SK-N-SH (cell line): ENCODE measurements at regions not wholly inside any gene's neighbourhood (a gene's known extent, or its start where the extent isn't known, plus 50 kb on each side); places are given as distances from the start of the nearest gene placed in this dataset.

Source experiments
- CTCF ChIA-PET: fragments of 300-600, 350-600 bp; formaldehyde crosslinking; extraction: SDS; loops from one replicate; lab custom pipeline; 2021; lab: Yijun Ruan, JAX
- POLR2A ChIA-PET: fragments of 350-600 bp; sonication (Branson Sonifier 250); formaldehyde crosslinking; extraction: SDS; loops from one replicate; lab custom pipeline; 2020; ENCODE audit warnings: antibody characterized with exemption, inconsistent platforms; lab: Yijun Ruan, JAX
- DNase-seq: peaks from one replicate; pipeline ENCODE4 v3.0.0; 2012
- H2AFZ ChIP-seq: fragments of 200-600 bp; sonication (generic); 2 replicates; pipeline ENCODE4 v1.8.1; 2016; ENCODE audit warnings: antibody characterized with exemption, mild to moderate bottlenecking, low read depth
- H3F3A ChIP-seq: fragments of 200-600 bp; sonication (generic); replicated peaks from 2 replicates; pipeline ENCODE3; 2016; ENCODE audit warnings: antibody characterized with exemption, mild to moderate bottlenecking; ENCODE audit not compliant: insufficient read depth
- H3K27ac ChIP-seq, 2 experiments: fragments of 200-500 bp in 1 of 2; fragments of 200-600 bp in 1 of 2; sonication (Bioruptor generic) in 1 of 2; sonication (generic), shearing (Covaris generic) in 1 of 2; 2 replicates each; pipeline versions ENCODE4 v1.5.1 to v1.6.1; 2014 to 2016; ENCODE audit warnings: low read depth in 2 of 2, inconsistent platforms in 1 of 2, low read length in 1 of 2, mild to moderate bottlenecking in 1 of 2, mixed read lengths in 1 of 2
- H3K27me3 ChIP-seq: fragments of 200-600 bp; sonication (generic), shearing (Covaris generic); 2 replicates; pipeline ENCODE4 v1.6.1; 2016; ENCODE audit warnings: mixed run types; ENCODE audit not compliant: insufficient read depth
- H3K36me3 ChIP-seq, 2 experiments: fragments of 200-500 bp in 1 of 2; fragments of 200-600 bp in 1 of 2; sonication (Bioruptor generic) in 1 of 2; sonication (generic) in 1 of 2; replicated peaks in 1 of 2; 2 replicates each; pipeline versions ENCODE3 to v1.5.1; 2014 to 2016; ENCODE audit warnings: low read length in 1 of 2, mild to moderate bottlenecking in 1 of 2; ENCODE audit not compliant: insufficient read depth in 2 of 2, control insufficient read depth in 1 of 2
- H3K4me1 ChIP-seq, 2 experiments: fragments of 200-500 bp in 1 of 2; fragments of 200-600 bp in 1 of 2; sonication (Bioruptor generic) in 1 of 2; sonication (generic), shearing (Covaris generic) in 1 of 2; 2 replicates each; pipeline versions ENCODE4 v1.5.1 to v1.6.1; 2014 to 2016; ENCODE audit warnings: low read depth in 1 of 2, low read length in 1 of 2, mixed run types in 1 of 2; ENCODE audit not compliant: insufficient read depth in 2 of 2, control insufficient read depth in 1 of 2
- H3K4me2 ChIP-seq: fragments of 200-600 bp; sonication (generic), shearing (Covaris generic); 2 replicates; pipeline ENCODE4 v1.6.1; 2017; ENCODE audit warnings: mixed run types
- H3K4me3 ChIP-seq, 2 experiments: fragments of 200-500 bp in 1 of 2; fragments of 200-600 bp in 1 of 2; sonication (Bioruptor generic) in 1 of 2; sonication (generic), shearing (Covaris generic) in 1 of 2; 2 replicates each; pipeline versions ENCODE4 v1.5.1 to v1.8.1; 2014 to 2016; ENCODE audit warnings: low read depth in 2 of 2, inconsistent platforms in 1 of 2, low read length in 1 of 2, mild to moderate bottlenecking in 1 of 2, mixed read lengths in 1 of 2, moderate library complexity in 1 of 2
- H3K79me2 ChIP-seq: fragments of 200-600 bp; sonication (generic); 2 replicates; pipeline ENCODE4 v1.8.1; 2017; ENCODE audit warnings: mild to moderate bottlenecking; ENCODE audit not compliant: insufficient read depth
- H3K9ac ChIP-seq: fragments of 200-600 bp; sonication (generic); 2 replicates; pipeline ENCODE4 v1.6.1; 2017; ENCODE audit warnings: mixed run types
- H3K9me2 ChIP-seq: fragments of 200-600 bp; sonication (generic); 2 replicates; pipeline ENCODE4 v1.6.1; 2017; ENCODE audit warnings: mixed run types
- H3K9me3 ChIP-seq: fragments of 200-600 bp; sonication (generic); 2 replicates; pipeline ENCODE4 v1.6.1; 2017; ENCODE audit warnings: mixed run types, mild to moderate bottlenecking, moderate library complexity
- H4K20me1 ChIP-seq: fragments of 200-600 bp; sonication (generic); 2 replicates; pipeline ENCODE4 v1.6.1; 2017; ENCODE audit warnings: mild to moderate bottlenecking, mixed run types; ENCODE audit not compliant: insufficient read depth
- FOXJ3 ChIP-seq: sonication (generic); formaldehyde crosslinking; IDR thresholded peaks from 2 replicates; pipeline ENCODE4 v1.5.1; 2020; ENCODE audit warnings: mild to moderate bottlenecking, missing genetic modification reagents
- IRF3 ChIP-seq: fragments of 150-350 bp; IDR thresholded peaks from 2 replicates; pipeline ENCODE4 v1.6.1; 2016; ENCODE audit warnings: mild to moderate bottlenecking, low read depth, low read length
- MAX ChIP-seq: IDR thresholded peaks from 2 replicates; pipeline ENCODE4 v1.4.0; 2012; ENCODE audit warnings: low read depth
- NFIC ChIP-seq: IDR thresholded peaks from 2 replicates; pipeline ENCODE4 v1.4.0; 2012; ENCODE audit warnings: borderline replicate concordance
- PBX3 ChIP-seq: IDR thresholded peaks from 2 replicates; pipeline ENCODE4; 2012
- RCOR1 ChIP-seq: fragments of 150-350 bp; IDR thresholded peaks from 2 replicates; pipeline ENCODE4 v1.6.1; 2017; ENCODE audit warnings: antibody characterized with exemption, low read length
- SMC3 ChIP-seq: IDR thresholded peaks from 2 replicates; pipeline ENCODE4 v1.6.1; 2012; ENCODE audit warnings: low read depth, low read length, improper control_type of control experiment
- USF1 ChIP-seq: IDR thresholded peaks from 2 replicates; pipeline ENCODE4 v1.4.0; 2012; ENCODE audit warnings: low read depth, borderline replicate concordance
- WGBS: methylation state at CpG from one replicate; pipeline ENCODE4 v1.1.6; 2017; ENCODE audit warnings: low lambda C conversion rate; 5-methylcytosine and 5-hydroxymethylcytosine counted together

- no peak overlapping the region for H3K4me3 ChIP-seq
- no peaks in the 10 kb centered on the region for H3K79me2 ChIP-seq
- DNase-seq, result no peak
- H3K4me2 ChIP-seq, result no peak overlapping the region
- 0% methylated on average over 2 of the region's 2 CpGs for WGBS
- ChIA-PET CTCF (interaction anchor here (0.9 kb wide), 1 partner anchor 617 kb away, joined by 3 read pairs; no protein-coding TSS in a partner anchor), POLR2A (no interaction called here)
- H3K27me3 ChIP-seq, result peaks cover 8% of the 10 kb centered on the region; the same call in 1 of the 2 replicates
- no peak overlapping the region for H2AFZ ChIP-seq
- no peaks in the 10 kb centered on the region for H4K20me1 ChIP-seq
- no peaks in the 10 kb centered on the region; a peak in 1 of 4 replicates for H3K4me1 ChIP-seq
- no peaks in the 10 kb centered on the region for H3K9me3 ChIP-seq
- H3K9me2 ChIP-seq, result no peaks in the 10 kb centered on the region
- no peaks in the 10 kb centered on the region for H3K36me3 ChIP-seq
- H3F3A ChIP-seq, result no peaks in the 10 kb centered on the region
- no peak overlapping the region for H3K9ac ChIP-seq
- no peak overlapping the region for H3K27ac ChIP-seq
- TF ChIP-seq SMC3 (no peak), USF1 (no peak), NFIC (no peak)
These were observed 86.6 kb downstream of the XIST start for GRCh38 chrX:73765776-73766430.

- H3K79me2 ChIP-seq, result no peaks in the 10 kb centered on the region
- H3F3A ChIP-seq, result no peaks in the 10 kb centered on the region
- TF ChIP-seq RCOR1, result no peak
- TF ChIP-seq FOXJ3 (CRISPR knock-in tag), result no peak
- TF ChIP-seq PBX3, result no peak
- TF ChIP-seq IRF3, result no peak
- no peak for TF ChIP-seq MAX
- no peaks in the 10 kb centered on the region for H3K36me3 ChIP-seq
- H3K4me2 ChIP-seq, result no peak overlapping the region
- H3K9me3 ChIP-seq, result no peaks in the 10 kb centered on the region
- H4K20me1 ChIP-seq, result no peaks in the 10 kb centered on the region
- H3K4me1 ChIP-seq, result no peaks in the 10 kb centered on the region
- no peaks in the 10 kb centered on the region for H3K9me2 ChIP-seq
- 6% methylated on average over 6 of the region's 6 CpGs for WGBS
- no peak for DNase-seq
- no peak overlapping the region for H3K27ac ChIP-seq
- ChIA-PET CTCF (no interaction called here), POLR2A (no interaction called here)
- no peaks in the 10 kb centered on the region for H3K27me3 ChIP-seq
- H3K4me3 ChIP-seq, result no peak overlapping the region
- H3K9ac ChIP-seq, result no peak overlapping the region
- H2AFZ ChIP-seq, result no peak overlapping the region
These were observed 94.3 kb downstream of the XIST start for GRCh38 chrX:73758250-73758649.
